GM08714 (cell line): ENCODE measurements at regions not wholly inside any gene's neighbourhood (a gene's known extent, or its start where the extent isn't known, plus 50 kb on each side); places are given as distances from the start of the nearest gene placed in this dataset.
"Not testable (repeated sequence)": the region's sequence is repeated elsewhere in the genome, so short reads cannot be mapped to it uniquely, and the experiment has no call there.

ENCODE experiments used
- H3K4me3 ChIP-seq: fragments of 200-500 bp; sonication (Bioruptor generic); 2 replicates; pipeline ENCODE4 v1.5.1; 2014; ENCODE audit warnings: mild to moderate bottlenecking, low read length, inconsistent platforms
- ZNF274 ChIP-seq: IDR thresholded peaks from 2 replicates; pipeline ENCODE4 v1.6.1; 2012; ENCODE audit warnings: mild to moderate bottlenecking, low read depth, low read length

GRCh38 chr10:129203819-129204218, 263.2 kb upstream of the MGMT start:
- no peak for TF ChIP-seq ZNF274
- no peak overlapping the region for H3K4me3 ChIP-seq

GRCh38 chr10:129207297-129207696, 259.7 kb upstream of the MGMT start:
- TF ChIP-seq ZNF274: no peak
- H3K4me3 ChIP-seq: no peak overlapping the region

GRCh38 chr10:129210876-129211275, 256.2 kb upstream of the MGMT start:
- no peak overlapping the region for H3K4me3 ChIP-seq
- no peak for TF ChIP-seq ZNF274

GRCh38 chr10:129213256-129213655, 253.8 kb upstream of the MGMT start:
- no peak overlapping the region for H3K4me3 ChIP-seq
- TF ChIP-seq ZNF274: no peak

- H3K4me3 ChIP-seq: not testable (repeated sequence)
Measured at GRCh38 chr10:129213996-129214395, 253.0 kb upstream of the MGMT start.

GRCh38 chr10:129219364-129219763, 247.7 kb upstream of the MGMT start:
- H3K4me3 ChIP-seq: no peak overlapping the region
- TF ChIP-seq ZNF274: no peak

GRCh38 chr10:129222436-129222835, 244.6 kb upstream of the MGMT start:
- TF ChIP-seq ZNF274: no peak
- H3K4me3 ChIP-seq: no peak overlapping the region

GRCh38 chr10:129223363-129223762, 243.7 kb upstream of the MGMT start:
- TF ChIP-seq ZNF274: no peak
- no peak overlapping the region for H3K4me3 ChIP-seq

- no peak for TF ChIP-seq ZNF274
- H3K4me3 ChIP-seq: no peak overlapping the region
Measured at GRCh38 chr10:129224065-129224464, 243.0 kb upstream of the MGMT start.

GRCh38 chr10:129231821-129232220, 235.2 kb upstream of the MGMT start:
- no peak for TF ChIP-seq ZNF274
- no peak overlapping the region for H3K4me3 ChIP-seq

- TF ChIP-seq ZNF274: no peak
- no peak overlapping the region for H3K4me3 ChIP-seq
Measured at GRCh38 chr10:129233351-129234148, 233.5 kb upstream of the MGMT start.

- no peak for TF ChIP-seq ZNF274
- no peak overlapping the region for H3K4me3 ChIP-seq
Measured at GRCh38 chr10:129236274-129236691, 230.8 kb upstream of the MGMT start.

- no peak for TF ChIP-seq ZNF274
- no peak overlapping the region for H3K4me3 ChIP-seq
Measured at GRCh38 chr10:129241461-129241860, 225.6 kb upstream of the MGMT start.

GRCh38 chr10:129244298-129244697, 222.7 kb upstream of the MGMT start:
- no peak overlapping the region for H3K4me3 ChIP-seq
- no peak for TF ChIP-seq ZNF274

- H3K4me3 ChIP-seq: no peak overlapping the region
- TF ChIP-seq ZNF274: no peak
Measured at GRCh38 chr10:129244757-129245156, 222.3 kb upstream of the MGMT start.

GRCh38 chr10:129253161-129253864, 213.7 kb upstream of the MGMT start:
- no peak overlapping the region for H3K4me3 ChIP-seq
- no peak for TF ChIP-seq ZNF274

GRCh38 chr10:129253865-129254179, 213.2 kb upstream of the MGMT start:
- no peak overlapping the region for H3K4me3 ChIP-seq
- no peak for TF ChIP-seq ZNF274
